ENCODE measurements at regions not wholly inside any gene's neighbourhood (a gene's known extent, or its start where the extent isn't known, plus 50 kb on each side); places are given as distances from the start of the nearest gene placed in this dataset.

GRCh38 chr12:65643171-65643570, 181.1 kb upstream of the HMGA2 start:
- POLR2A ChIA-PET = no interaction called here
- H3K36me3 Mint-ChIP-seq = no peaks in the 10 kb centered on the region
- no peak overlapping the region for H3K4me3 Mint-ChIP-seq
- no peak for ATAC-seq
- TF ChIP-seq ZNF138 (CRISPR knock-in tag; conservative IDR thresholded peaks at IDR 0.05) (no peak), ERG (CRISPR knock-in tag; IDR thresholded peaks at IDR 0.05) (no peak)
- TF ChIP-seq, protein P1, sequence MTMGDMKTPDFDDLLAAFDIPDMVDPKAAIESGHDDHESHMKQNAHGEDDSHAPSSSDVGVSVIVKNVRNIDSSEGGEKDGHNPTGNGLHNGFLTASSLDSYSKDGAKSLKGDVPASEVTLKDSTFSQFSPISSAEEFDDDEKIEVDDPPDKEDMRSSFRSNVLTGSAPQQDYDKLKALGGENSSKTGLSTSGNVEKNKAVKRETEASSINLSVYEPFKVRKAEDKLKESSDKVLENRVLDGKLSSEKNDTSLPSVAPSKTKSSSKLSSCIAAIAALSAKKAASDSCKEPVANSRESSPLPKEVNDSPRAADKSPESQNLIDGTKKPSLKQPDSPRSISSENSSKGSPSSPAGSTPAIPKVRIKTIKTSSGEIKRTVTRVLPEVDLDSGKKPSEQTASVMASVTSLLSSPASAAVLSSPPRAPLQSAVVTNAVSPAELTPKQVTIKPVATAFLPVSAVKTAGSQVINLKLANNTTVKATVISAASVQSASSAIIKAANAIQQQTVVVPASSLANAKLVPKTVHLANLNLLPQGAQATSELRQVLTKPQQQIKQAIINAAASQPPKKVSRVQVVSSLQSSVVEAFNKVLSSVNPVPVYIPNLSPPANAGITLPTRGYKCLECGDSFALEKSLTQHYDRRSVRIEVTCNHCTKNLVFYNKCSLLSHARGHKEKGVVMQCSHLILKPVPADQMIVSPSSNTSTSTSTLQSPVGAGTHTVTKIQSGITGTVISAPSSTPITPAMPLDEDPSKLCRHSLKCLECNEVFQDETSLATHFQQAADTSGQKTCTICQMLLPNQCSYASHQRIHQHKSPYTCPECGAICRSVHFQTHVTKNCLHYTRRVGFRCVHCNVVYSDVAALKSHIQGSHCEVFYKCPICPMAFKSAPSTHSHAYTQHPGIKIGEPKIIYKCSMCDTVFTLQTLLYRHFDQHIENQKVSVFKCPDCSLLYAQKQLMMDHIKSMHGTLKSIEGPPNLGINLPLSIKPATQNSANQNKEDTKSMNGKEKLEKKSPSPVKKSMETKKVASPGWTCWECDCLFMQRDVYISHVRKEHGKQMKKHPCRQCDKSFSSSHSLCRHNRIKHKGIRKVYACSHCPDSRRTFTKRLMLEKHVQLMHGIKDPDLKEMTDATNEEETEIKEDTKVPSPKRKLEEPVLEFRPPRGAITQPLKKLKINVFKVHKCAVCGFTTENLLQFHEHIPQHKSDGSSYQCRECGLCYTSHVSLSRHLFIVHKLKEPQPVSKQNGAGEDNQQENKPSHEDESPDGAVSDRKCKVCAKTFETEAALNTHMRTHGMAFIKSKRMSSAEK (CRISPR knock-in tag; IDR thresholded peaks at IDR 0.05; ENCODE audit: borderline replicate concordance) = no peak
- no peak overlapping the region for H3K27ac Mint-ChIP-seq
- DNase-seq (ENCODE audit: low spot score) = no peak
- no peaks in the 10 kb centered on the region for H3K9me3 Mint-ChIP-seq
- CTCF ChIA-PET = no interaction called here
- H3K27me3 Mint-ChIP-seq (ENCODE audit: low read depth) = no peaks in the 10 kb centered on the region
- peaks cover 7% of the 10 kb centered on the region; the same call in 1 of the 2 replicates for H3K4me1 Mint-ChIP-seq

DNA sequence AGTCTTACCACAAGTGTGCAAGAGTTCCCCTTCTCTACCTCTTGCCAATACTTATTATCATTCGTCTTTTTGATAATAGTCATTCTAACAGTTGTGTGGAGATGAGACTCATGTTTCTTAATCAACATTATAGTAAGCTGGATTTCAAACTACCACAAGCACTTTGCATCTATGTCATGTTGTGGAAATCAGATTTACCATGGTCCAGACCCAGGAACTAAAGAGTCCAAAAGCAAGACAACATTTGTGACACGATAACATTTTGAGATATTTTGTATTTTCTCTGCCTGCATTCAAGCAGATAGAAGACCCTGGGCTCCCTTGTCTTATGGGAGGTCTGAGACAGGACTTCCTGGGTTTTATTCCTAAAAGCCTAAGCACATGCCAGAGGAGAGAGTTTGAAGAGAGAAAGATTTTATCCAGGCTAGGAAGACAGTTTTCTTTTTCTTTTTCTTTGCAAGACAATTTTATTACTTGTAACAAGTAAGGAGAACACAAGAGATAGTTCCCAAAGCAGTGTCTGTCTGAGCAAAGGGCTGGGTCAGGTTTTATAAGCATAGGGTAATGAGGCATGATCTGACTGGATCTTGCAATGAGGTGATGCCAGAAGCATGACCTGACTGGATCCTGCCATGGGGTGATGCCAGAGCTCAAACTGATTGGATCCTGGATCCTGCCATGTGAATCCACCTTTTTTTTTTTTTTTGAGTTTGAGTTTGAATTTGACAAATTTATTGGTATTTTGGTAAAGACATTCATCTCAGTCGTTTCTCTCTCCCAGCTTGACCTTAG, 180.5 kb upstream of the HMGA2 start:
- Mint-ChIP-seq H3K4me3 (no peak overlapping the region), H3K27ac (no peak overlapping the region), H3K27me3 (ENCODE audit: low read depth) (no peaks in the 10 kb centered on the region), H3K4me1 (peaks cover 7% of the 10 kb centered on the region; the same call in 1 of the 2 replicates), H3K9me3 (no peaks in the 10 kb centered on the region), H3K36me3 (no peaks in the 10 kb centered on the region)
- ChIA-PET CTCF (interaction anchor here (1.2 kb wide), 1 partner anchor 41 kb away, joined by 3 read pairs; no protein-coding TSS in a partner anchor), POLR2A (no interaction called here)
- TF ChIP-seq, protein P2, sequence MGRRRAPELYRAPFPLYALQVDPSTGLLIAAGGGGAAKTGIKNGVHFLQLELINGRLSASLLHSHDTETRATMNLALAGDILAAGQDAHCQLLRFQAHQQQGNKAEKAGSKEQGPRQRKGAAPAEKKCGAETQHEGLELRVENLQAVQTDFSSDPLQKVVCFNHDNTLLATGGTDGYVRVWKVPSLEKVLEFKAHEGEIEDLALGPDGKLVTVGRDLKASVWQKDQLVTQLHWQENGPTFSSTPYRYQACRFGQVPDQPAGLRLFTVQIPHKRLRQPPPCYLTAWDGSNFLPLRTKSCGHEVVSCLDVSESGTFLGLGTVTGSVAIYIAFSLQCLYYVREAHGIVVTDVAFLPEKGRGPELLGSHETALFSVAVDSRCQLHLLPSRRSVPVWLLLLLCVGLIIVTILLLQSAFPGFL (CRISPR knock-in tag; IDR thresholded peaks at IDR 0.05; ENCODE audit: borderline replicate concordance) = no peak
- TF ChIP-seq SMAD4 (CRISPR knock-in tag; IDR thresholded peaks at IDR 0.05) = no peak
- no peak for TF ChIP-seq NFYB (CRISPR knock-in tag; conservative IDR thresholded peaks at IDR 0.05; ENCODE audit: low read depth)
- TF ChIP-seq HMGA2 (CRISPR knock-in tag; IDR thresholded peaks at IDR 0.05) = no peak
- TF ChIP-seq CREB1 (CRISPR knock-in tag; IDR thresholded peaks at IDR 0.05) = no peak
- TF ChIP-seq MXD4 (CRISPR knock-in tag; IDR thresholded peaks at IDR 0.05; ENCODE audit: borderline replicate concordance) = no peak
- TF ChIP-seq, protein P3, sequence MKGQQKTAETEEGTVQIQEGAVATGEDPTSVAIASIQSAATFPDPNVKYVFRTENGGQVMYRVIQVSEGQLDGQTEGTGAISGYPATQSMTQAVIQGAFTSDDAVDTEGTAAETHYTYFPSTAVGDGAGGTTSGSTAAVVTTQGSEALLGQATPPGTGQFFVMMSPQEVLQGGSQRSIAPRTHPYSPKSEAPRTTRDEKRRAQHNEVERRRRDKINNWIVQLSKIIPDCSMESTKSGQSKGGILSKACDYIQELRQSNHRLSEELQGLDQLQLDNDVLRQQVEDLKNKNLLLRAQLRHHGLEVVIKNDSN (CRISPR knock-in tag; IDR thresholded peaks at IDR 0.05) = no peak
- TF ChIP-seq ZNF317 (CRISPR knock-in tag; IDR thresholded peaks at IDR 0.05; ENCODE audit: borderline replicate concordance, low read depth) = no peak
- TF ChIP-seq MYBL2 (CRISPR knock-in tag; IDR thresholded peaks at IDR 0.05) = no peak
- TF ChIP-seq, protein P4, sequence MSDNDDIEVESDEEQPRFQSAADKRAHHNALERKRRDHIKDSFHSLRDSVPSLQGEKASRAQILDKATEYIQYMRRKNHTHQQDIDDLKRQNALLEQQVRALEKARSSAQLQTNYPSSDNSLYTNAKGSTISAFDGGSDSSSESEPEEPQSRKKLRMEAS (CRISPR knock-in tag; IDR thresholded peaks at IDR 0.05) = no peak
- TF ChIP-seq EMX1 (CRISPR knock-in tag; IDR thresholded peaks at IDR 0.05) = no peak
- TF ChIP-seq JUN (CRISPR knock-in tag; IDR thresholded peaks at IDR 0.05) = no peak
- no peak for TF ChIP-seq ETV6 (CRISPR knock-in tag; IDR thresholded peaks at IDR 0.05)
- no peak for TF ChIP-seq ZNF671 (CRISPR knock-in tag; IDR thresholded peaks at IDR 0.05)
- no peak for TF ChIP-seq ELF4 (CRISPR knock-in tag; IDR thresholded peaks at IDR 0.05; ENCODE audit: low read depth)
- TF ChIP-seq ZNF423 (CRISPR knock-in tag; IDR thresholded peaks at IDR 0.05) = no peak
- DNase-seq (ENCODE audit: low spot score) (no peak), ATAC-seq (no peak)
